GM11168 (cell line): ENCODE measurements at regions not wholly inside any gene's neighbourhood (a gene's known extent, or its start where the extent isn't known, plus 50 kb on each side); places are given as distances from the start of the nearest gene placed in this dataset.
"Not testable (repeated sequence)": the region's sequence is repeated elsewhere in the genome, so short reads cannot be mapped to it uniquely, and the experiment has no call there.

Experiments used
- in situ Hi-C: fragments of 300-500 bp; cut with MboI; formaldehyde crosslinking; loops from one replicate; pipeline ENCODE4 v1.12.0; 2022; ENCODE audit warnings: low sequenced_read_pairs; ENCODE audit not compliant: unreplicated experiment

DNA sequence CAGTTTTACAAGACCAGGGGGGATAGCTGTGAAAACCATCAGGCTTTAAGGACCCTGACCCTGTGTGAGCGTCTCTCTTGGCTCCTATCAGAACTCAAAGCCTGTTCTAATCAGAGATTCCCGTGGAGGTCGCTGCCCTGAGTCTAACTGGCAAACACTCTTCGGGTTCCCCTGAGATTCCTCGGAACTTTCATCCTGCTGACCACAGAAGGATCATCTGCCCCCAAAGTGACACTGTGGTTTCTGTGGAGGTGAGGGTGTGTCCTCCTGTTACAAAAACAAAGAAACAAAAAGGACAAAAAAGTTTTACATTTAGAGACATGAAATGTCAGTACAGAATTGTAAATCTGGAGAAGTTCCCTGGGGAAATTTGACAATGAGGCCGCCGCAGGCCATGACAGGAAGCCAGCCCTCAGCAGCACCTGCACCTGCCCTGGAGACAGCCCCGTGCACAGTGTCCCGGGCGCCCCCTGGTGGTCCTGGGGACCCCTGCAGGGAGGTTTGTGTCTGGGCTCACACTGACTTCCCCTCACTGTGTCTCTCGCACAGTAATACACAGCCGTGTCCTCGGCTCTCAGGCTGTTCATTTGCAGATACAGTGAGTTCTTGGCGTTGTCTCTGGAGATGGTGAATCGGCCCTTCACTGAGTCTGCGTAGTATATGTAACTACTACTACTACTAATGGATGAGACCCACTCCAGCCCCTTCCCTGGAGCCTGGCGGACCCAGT lies 708.3 kb downstream of the TMEM121 start:
- in situ Hi-C loops: not testable (repeated sequence)

- in situ Hi-C loops: no loop called here
Observed at GRCh38 chr14:106235356-106236159, 709.2 kb downstream of the TMEM121 start.

- in situ Hi-C loops: no loop called here
Observed at GRCh38 chr14:106248321-106249192, 722.2 kb downstream of the TMEM121 start.

DNA sequence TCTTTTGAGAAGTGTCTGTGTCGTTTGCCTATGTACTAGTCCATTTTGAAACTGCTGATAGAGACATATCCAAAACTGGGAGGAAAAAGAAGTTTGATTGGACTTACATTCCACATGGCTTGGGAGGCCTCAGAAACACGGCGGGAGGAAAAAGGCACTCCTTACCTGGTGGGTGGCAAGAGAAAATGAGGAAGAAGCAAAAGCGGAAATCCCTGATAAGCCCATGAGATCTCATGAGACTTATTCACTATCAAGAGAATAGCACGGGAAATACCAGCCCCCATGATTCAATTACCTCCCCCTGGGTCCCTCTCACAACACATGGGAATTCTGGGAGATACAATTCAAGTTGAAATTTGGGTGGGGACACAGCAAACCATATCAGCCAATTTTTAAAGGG lies 727.6 kb downstream of the TMEM121 start:
- in situ Hi-C loops: not testable (repeated sequence)

- in situ Hi-C loops: not testable (repeated sequence)
Observed at GRCh38 chr14:106257569-106257994, 731.2 kb downstream of the TMEM121 start.

DNA sequence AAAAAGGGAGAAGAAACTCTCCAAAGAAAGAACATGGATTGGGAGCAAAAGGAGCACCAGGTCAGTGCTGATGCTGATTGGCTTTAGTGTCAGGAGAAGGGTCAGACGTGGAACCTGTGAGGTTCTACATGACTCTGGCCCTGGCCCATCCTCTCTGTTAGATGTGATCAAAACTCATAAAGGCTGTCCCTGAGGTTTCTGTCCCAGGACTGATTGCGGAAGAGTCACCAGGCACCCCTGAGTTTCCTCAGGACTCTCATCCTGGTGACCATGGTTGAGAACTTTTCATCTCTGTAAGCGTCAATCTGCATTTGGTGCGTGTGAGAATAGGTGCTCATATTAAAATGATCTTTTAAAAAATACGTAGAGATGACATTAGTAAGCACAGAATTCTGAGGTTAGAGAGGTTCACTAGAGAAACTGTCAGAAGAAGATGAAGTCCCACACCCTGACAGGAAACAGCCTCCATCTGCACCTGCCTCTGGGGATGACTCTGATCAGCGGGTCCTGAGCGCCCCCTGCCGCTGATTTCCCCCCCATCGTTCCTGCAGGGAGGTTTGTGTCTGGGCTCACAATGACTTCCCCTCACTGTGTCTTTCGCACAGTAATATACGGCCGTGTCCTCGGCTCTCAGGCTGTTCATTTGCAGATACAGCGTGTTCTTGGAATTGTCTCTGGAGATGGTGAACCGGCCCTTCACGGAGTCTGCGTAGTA lies 741.8 kb downstream of the TMEM121 start:
- in situ Hi-C loops: no loop called here

DNA sequence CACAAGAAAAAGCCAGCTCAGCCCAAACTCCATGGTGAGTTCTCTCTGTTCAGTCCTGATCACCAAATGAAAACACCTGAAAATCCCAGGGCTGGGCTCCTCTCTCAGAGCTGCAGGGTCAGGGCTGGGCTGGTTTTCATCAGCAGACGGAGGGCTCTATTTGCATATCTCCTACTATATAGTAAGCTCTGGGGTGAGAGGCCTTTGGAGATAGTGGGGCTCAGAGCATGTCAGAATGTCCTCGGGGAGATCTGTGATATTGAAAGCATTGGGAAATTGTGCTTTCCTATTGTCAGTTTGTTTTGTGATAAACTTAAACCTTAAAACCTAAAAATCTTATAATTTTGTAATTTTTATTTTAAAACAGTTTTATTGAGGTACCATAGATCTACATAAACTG lies 742.6 kb downstream of the TMEM121 start:
- in situ Hi-C loops: no loop called here

DNA sequence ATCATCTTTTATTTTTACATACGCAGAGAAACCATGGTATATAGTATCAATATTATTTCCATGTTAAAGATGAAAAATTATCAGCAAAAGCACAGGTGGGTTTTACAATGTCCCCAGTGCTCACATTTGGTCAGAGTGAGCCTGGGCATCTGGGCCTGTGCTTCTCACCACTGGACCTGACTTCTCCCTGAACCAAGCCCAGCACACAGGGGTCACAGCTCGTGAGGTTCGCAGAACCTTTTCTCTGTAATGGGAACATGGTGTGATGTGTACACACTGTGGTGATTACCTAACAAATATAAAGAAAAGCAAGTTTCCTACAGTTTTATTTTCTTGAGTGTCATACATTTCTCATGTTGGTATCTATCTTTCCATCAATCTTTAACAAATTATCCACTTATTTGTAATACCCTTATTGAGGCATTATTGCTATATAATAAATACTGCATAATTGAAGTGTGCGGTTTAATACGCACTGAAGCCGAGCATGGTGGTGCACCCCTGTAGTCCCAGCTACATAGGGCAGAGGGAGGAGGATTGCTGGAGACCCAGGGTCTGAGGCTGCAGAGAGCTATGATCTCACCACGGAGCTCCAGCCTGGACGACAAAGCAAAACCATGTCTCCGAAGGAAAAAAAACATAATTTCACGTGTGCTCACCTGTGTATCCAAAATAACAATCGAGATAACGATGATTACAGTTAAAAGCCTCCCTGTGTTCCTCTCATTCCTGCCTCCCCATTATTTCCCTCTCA lies 743.2 kb downstream of the TMEM121 start:
- in situ Hi-C loops: no loop called here

DNA sequence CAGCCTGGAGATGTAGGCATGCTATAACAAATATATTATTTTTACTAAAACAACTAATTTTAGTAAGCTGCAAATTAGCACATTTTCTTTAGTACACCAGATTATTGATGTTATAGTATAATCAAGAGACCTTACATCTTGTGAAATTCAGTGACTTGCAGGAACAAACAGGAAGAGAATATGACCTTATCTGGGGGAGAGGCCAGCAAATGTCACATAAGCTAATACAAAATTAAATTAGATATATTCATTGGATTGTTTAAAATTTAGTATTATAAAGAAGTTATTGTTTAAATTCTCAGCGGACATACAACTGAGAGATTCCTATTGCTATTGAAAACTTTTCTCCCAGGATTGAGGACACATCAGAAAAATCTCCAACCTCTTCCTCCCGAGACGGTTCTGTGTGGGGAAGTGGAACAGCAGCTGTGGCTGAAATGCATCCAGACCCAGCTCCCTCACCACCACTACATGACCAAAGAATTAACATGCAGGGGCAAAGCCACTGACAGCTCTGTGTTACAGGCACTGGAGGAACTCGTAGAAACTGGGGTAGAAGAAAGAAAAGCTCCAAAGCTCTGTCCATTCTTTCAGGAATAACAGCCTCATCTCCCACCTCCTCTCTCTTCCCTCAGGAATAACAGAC lies 744.2 kb downstream of the TMEM121 start:
- in situ Hi-C loops: not testable (repeated sequence)

GRCh38 chr14:106276326-106277267 lies 750.2 kb downstream of the TMEM121 start:
- in situ Hi-C loops: no loop called here

DNA sequence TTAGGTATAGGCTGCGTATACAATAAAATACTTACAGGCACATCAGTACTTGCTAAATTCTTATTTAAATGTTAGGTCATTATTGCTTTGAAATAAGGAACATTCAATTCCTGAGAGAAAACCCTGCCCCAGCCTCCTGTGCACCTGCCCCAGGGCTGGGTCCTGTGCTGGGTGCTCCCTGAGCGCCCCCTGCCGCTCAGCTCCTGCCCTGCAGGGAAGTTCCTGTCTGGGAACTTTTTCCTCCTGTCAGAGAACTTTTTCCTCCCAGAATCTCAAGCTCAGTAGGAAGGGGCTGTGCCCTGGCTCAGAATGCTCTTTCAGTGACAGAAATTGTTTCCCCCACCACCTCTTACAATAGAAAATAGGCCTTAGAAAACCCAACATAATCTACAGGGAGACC lies 751.1 kb downstream of the TMEM121 start:
- in situ Hi-C loops: no loop called here

DNA sequence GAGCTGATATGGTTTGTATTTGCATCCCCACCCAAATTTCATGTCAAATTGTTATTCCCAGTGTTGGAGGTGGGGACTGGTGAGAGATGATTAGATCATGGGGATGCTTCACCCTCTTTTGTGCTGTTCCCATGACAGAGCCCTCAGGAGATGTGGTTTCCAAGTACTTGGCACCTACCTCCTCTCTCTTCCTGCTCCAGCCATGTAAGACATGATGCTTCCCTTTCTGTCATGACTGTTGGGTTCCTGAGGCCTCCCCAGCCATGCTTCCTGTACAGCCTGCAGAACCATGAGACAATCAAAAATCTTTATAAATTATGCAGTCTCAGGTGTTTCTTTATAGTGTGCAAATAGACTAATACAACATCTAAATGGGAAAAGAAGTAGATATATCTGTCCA lies 754.5 kb downstream of the TMEM121 start:
- in situ Hi-C loops: no loop called here

DNA sequence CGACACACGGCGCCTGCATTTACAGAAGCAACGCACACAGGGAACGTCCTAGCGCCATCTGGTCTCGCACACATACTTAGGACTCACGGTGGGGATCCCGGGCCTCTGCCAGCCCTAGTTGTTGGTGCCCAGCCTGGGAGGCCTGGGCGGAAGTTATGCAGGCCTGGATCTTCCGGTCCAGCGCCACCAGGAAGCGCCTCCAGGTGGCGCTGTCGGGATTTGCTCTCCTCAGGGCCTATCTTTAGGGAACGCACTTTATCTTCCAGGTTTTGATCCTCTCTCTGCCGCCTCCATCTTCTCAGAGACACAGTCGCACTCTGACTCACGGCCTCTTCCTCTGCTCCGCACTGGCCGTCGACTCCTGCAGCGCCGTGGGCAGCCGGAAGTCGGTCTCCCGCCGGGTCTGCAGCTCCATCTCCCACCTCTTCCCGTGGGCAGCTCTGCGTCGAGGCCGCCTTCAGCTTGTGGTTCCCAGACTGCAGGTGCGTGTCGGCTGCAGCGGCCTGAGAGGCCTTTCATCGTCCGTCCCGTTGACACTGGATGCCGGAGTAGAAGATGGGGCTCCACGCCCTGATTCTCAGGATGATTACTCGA lies 760.4 kb downstream of the TMEM121 start:
- in situ Hi-C loops: no loop called here

DNA sequence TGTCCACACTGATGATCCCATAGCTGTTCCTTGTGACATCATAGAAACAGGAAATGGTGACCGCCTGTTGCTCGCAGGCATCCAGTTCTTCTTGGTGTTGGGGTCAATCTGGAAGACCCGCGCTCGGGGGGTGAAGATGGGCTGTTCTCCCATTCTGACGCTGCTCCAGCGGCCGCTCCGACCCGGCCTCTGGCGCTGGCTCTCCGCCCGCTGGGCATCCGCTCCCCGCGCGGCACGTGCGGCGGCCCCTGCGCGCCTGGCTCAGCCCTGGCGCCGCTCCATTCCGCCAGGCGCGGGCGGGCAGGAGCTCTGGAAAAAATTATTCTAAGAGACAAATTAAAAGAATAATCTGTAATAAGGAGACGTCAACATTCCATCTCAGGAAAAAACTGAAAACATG lies 761.1 kb downstream of the TMEM121 start:
- in situ Hi-C loops: no loop called here

DNA sequence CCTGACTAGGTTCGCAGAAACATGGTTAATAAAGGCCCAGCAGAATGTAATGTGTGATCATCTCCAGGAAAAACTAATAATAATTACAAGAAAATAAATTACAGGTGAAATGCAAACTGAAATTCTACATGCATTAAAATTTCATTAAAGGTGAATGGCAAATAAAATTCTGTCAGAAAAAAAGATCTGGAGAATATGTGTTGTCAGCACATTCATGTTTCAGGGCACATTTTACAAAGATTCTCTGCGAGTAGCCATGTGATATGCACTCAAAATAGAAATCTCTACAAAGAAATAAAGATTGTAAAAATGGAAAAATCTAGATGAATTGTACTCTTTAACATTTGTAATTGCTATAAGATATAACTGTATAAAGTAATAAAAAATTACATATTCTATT lies 765.2 kb downstream of the TMEM121 start:
- in situ Hi-C loops: no loop called here

GRCh38 chr14:106294324-106294723 lies 767.9 kb downstream of the TMEM121 start:
- in situ Hi-C loops: no loop called here

- in situ Hi-C loops: not testable (repeated sequence)
Observed at GRCh38 chr14:106300951-106301510, 774.6 kb downstream of the TMEM121 start.
